Endothelial cell of umbilical vein (primary cell): ENCODE measurements at regions not wholly inside any gene's neighbourhood (a gene's known extent, or its start where the extent isn't known, plus 50 kb on each side); places are given as distances from the start of the nearest gene placed in this dataset.

ENCODE experiments used
- BruUV-seq: library from RNA; stranded (reverse); fragments of 400-500 nt; replicated peaks from 2 replicates; lab custom pipeline; 2021; lab: Mats Ljungman, UMichigan
- CTCF ChIA-PET: fragments of 300-600, 350-600 bp; sonication (Branson Sonifier 250); formaldehyde crosslinking; loops from one replicate; lab custom pipeline; 2021; ENCODE audit warnings: antibody characterized with exemption, inconsistent platforms; lab: Charles Lee
- POLR2A ChIA-PET: fragments of 300-600, 350-600 bp; sonication (Branson Sonifier 250); formaldehyde crosslinking; loops from one replicate; lab custom pipeline; 2021; ENCODE audit warnings: antibody characterized with exemption, inconsistent platforms; lab: Charles Lee
- DNase-seq: peaks from one replicate; pipeline ENCODE4 v3.0.0-alpha.2; 2011; ENCODE audit warnings: low read depth, low spot score
- FAIRE-seq: peaks from 2 replicates; lab custom pipeline; 2011; peaks lifted over from hg19 to GRCh38; lab: Jason Lieb, UNC
- H2AFZ ChIP-seq: 2 replicates; pipeline ENCODE4 v1.6.0; 2012; ENCODE audit warnings: low read depth, low read length, control low read depth, inconsistent platforms
- H3K27ac ChIP-seq: 2 replicates; pipeline ENCODE4 v1.5.1; 2011; ENCODE audit warnings: low read depth, mild to moderate bottlenecking, control low read depth, low read length, moderate library complexity; ENCODE audit not compliant: insufficient read depth
- H3K27me3 ChIP-seq, 2 experiments: 2 replicates each; pipeline versions ENCODE4 v1.6.0 to v1.6.1; 2011; ENCODE audit warnings: low read length in 2 of 2, mixed read lengths in 1 of 2; ENCODE audit not compliant: control insufficient read depth in 2 of 2, insufficient read depth in 2 of 2
- H3K36me3 ChIP-seq, 2 experiments: 2 replicates in 1 of 2; 3 replicates in 1 of 2; pipeline ENCODE4 v1.5.1; 2011; ENCODE audit warnings: low read length in 2 of 2, mild to moderate bottlenecking in 1 of 2, moderate library complexity in 1 of 2; ENCODE audit not compliant: control insufficient read depth in 2 of 2, insufficient read depth in 2 of 2; ENCODE audit errors: extremely low read depth in 1 of 2
- H3K4me1 ChIP-seq: 3 replicates; pipeline ENCODE4 v1.5.1; 2011; ENCODE audit warnings: mild to moderate bottlenecking, low read length; ENCODE audit not compliant: control insufficient read depth, insufficient read depth; ENCODE audit errors: extremely low read depth
- H3K4me2 ChIP-seq: 2 replicates; pipeline ENCODE4 v1.6.1; 2011; ENCODE audit warnings: low read length, control low read depth, mixed read lengths; ENCODE audit not compliant: insufficient read depth
- H3K4me3 ChIP-seq, 3 experiments: fragments of 200-600 bp in 1 of 3; sonication (generic), shearing (Covaris generic) in 1 of 3; replicated peaks in 1 of 3; 2 replicates each; pipeline ENCODE4 v1.5.1; 2011 to 2016; ENCODE audit warnings: control low read depth in 3 of 3, low read length in 3 of 3, mild to moderate bottlenecking in 2 of 3, inconsistent platforms in 1 of 3, low read depth in 1 of 3, moderate library complexity in 1 of 3; ENCODE audit not compliant: insufficient read depth in 1 of 3
- H3K79me2 ChIP-seq: 2 replicates; pipeline ENCODE4 v1.6.0; 2012; ENCODE audit warnings: low read length, inconsistent platforms; ENCODE audit not compliant: control insufficient read depth, insufficient read depth
- H3K9ac ChIP-seq: replicated peaks from 2 replicates; pipeline ENCODE3; 2011; ENCODE audit warnings: low read length, control low read depth; ENCODE audit not compliant: insufficient read depth; ENCODE audit errors: extremely low read depth
- H3K9me1 ChIP-seq: replicated peaks from 3 replicates; pipeline ENCODE4 v1.6.0; 2011; ENCODE audit warnings: mild to moderate bottlenecking, low read length; ENCODE audit not compliant: control insufficient read depth, insufficient read depth; ENCODE audit errors: extremely low read depth
- H3K9me3 ChIP-seq: replicated peaks from 2 replicates; pipeline ENCODE4 v1.5.1; 2012; ENCODE audit warnings: low read length, inconsistent platforms; ENCODE audit not compliant: control insufficient read depth, insufficient read depth
- H4K20me1 ChIP-seq: replicated peaks from 2 replicates; pipeline ENCODE3; 2011; ENCODE audit warnings: mild to moderate bottlenecking, low read length; ENCODE audit not compliant: control insufficient read depth, insufficient read depth; ENCODE audit errors: extremely low read depth
- CTCF ChIP-seq, 2 donors: IDR thresholded peaks; 1 replicate in 1 of 2; 2 replicates in 1 of 2; pipeline ENCODE4 v1.5.1; 2011; ENCODE audit warnings: low read length in 2 of 2, mild to moderate bottlenecking in 2 of 2, moderate library complexity in 2 of 2, control low read depth in 1 of 2, inconsistent platforms in 1 of 2, low read depth in 1 of 2; ENCODE audit not compliant: insufficient read depth in 1 of 2; ENCODE audit errors: extremely low read depth in 1 of 2
- EZH2 ChIP-seq: IDR thresholded peaks from 2 replicates; pipeline ENCODE4 v1.6.1; 2012; ENCODE audit warnings: borderline replicate concordance, low read depth, mild to moderate bottlenecking, moderate library complexity, low read length, inconsistent platforms; ENCODE audit not compliant: severe bottlenecking
- FOS ChIP-seq: IDR thresholded peaks from 2 replicates; pipeline ENCODE4 v1.6.1; 2011; ENCODE audit warnings: mild to moderate bottlenecking, low read length, moderate library complexity, borderline replicate concordance; ENCODE audit not compliant: insufficient read depth
- GATA2 ChIP-seq: IDR thresholded peaks from 2 replicates; pipeline ENCODE4 v1.7.0; 2011; ENCODE audit warnings: low read depth, mild to moderate bottlenecking, moderate library complexity, mixed read lengths, low read length; ENCODE audit not compliant: insufficient read length, insufficient read depth
- JUN ChIP-seq: IDR thresholded peaks from 2 replicates; pipeline ENCODE4 v1.6.1; 2011; ENCODE audit warnings: borderline replicate concordance, low read depth; ENCODE audit not compliant: insufficient read length, insufficient read depth
- MYC ChIP-seq: IDR thresholded peaks from one replicate; pipeline ENCODE4 v1.6.1; 2011; ENCODE audit warnings: mild to moderate bottlenecking, low read depth, low read length
- POLR2A ChIP-seq: IDR thresholded peaks from 2 replicates; pipeline ENCODE4 v1.6.1; 2012; ENCODE audit warnings: low read depth, mild to moderate bottlenecking, control low read depth, low read length
- POLR2AphosphoS5 ChIP-seq: IDR thresholded peaks from 2 replicates; pipeline ENCODE4 v1.6.1; 2012; ENCODE audit warnings: low read depth, mild to moderate bottlenecking, control low read depth, low read length, moderate library complexity; ENCODE audit not compliant: insufficient read depth
- dilution Hi-C: fragments of 300-500 bp; cut with MboI; formaldehyde crosslinking; loops from one replicate; pipeline ENCODE4 v1.15.0; 2019; ENCODE audit warnings: low sequenced_read_pairs; ENCODE audit not compliant: extremely low pct_ligation_motif_present
- intact Hi-C: fragments of 100-400 bp; cut with micrococcal nuclease; formaldehyde crosslinking; loops from one replicate; pipeline ENCODE4 v1.10.0; 2022
- TF ChIP-seq, protein P1 (sequence below): IDR thresholded peaks from 2 replicates; pipeline ENCODE4 v1.6.1; 2011; ENCODE audit not compliant: insufficient read depth, insufficient read length

DNA sequence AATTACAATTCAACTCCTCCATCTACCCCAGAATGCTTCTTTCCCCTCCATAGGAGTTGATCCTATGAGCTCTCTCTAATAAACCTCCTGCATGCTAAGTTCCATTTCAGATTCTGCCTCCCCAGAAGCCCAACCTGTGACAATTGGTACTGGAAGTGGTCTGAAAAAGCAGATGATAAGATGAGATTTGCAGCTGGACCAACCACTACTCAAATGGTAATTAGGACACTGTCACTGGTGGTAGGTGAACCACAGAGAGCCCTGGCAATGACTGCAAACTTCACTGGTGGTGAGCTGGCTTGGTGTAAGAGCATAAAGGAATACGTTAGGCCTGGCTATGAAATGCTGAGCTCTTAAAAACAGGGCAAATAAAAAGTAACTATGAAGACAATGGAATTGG, 112.6 kb downstream of the ESM1 start:
- no peak overlapping the region for H3K4me2 ChIP-seq
- CTCF ChIA-PET, result interaction anchor here (1.4 to 3.5 kb wide), 5 partner anchors 27 to 383 kb away, joined by 3 to 24 read pairs (median 9); partner anchors contain the start of genes GPX8 and SNX18
- POLR2A ChIA-PET, result no interaction called here

More for the DNA sequence above, 112.6 kb downstream of the ESM1 start:
- no peak overlapping the region for H3K9ac ChIP-seq
- H3K9me3 ChIP-seq, result no peaks in the 10 kb centered on the region
- H3K9me1 ChIP-seq, result no peaks in the 10 kb centered on the region
- FAIRE-seq (no peak), DNase-seq (peak; percentile 8)
- H3K36me3 ChIP-seq, result no peaks in the 10 kb centered on the region
- peaks cover 3% of the 10 kb centered on the region for H3K4me1 ChIP-seq
- peaks cover 0 to 4% of the 10 kb centered on the region in 2 experiments for H3K27me3 ChIP-seq
- H3K4me3 ChIP-seq, result no peak overlapping the region
- no TSS peak for BruUV-seq
- H3K79me2 ChIP-seq, result no peaks in the 10 kb centered on the region
- no peaks in the 10 kb centered on the region for H4K20me1 ChIP-seq
- intact Hi-C loops (loop anchor here (5.0 kb wide), 1 partner anchor 626 kb away; no protein-coding TSS in a partner anchor), dilution Hi-C loops (no loop called here)
- no peak overlapping the region for H3K27ac ChIP-seq
- TF ChIP-seq POLR2A (no peak), CTCF (IDR thresholded peaks at IDR 0.05; ENCODE audit: extremely low read depth in 1 of 2, insufficient read depth in 1 of 2, low read depth in 1 of 2, low read length in 2 of 2) (no peak), EZH2 (no peak), POLR2AphosphoS5 (no peak), MYC (no peak), GATA2 (no peak), FOS (no peak), JUN (no peak)
- TF ChIP-seq, protein P1, sequence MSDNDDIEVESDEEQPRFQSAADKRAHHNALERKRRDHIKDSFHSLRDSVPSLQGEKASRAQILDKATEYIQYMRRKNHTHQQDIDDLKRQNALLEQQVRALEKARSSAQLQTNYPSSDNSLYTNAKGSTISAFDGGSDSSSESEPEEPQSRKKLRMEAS, result no peak
- H2AFZ ChIP-seq, result no peak overlapping the region
